HCT116 (cell line): ENCODE measurements at regions not wholly inside any gene's neighbourhood (a gene's known extent, or its start where the extent isn't known, plus 50 kb on each side); places are given as distances from the start of the nearest gene placed in this dataset.

Experiments
- ATAC-seq: fragments of 200-7000 bp; cut with Tn5 transposase; 2 replicates; pipeline ENCODE4 v1.9.1; 2020; ENCODE audit warnings: mild to moderate bottlenecking, moderate library complexity
- BruUV-seq: library from RNA; stranded (reverse); fragments of 400-500 nt; replicated peaks from 2 replicates; lab custom pipeline; 2021; lab: Mats Ljungman, UMichigan
- CTCF ChIA-PET: fragments of 300-600 bp; sonication (Branson Sonifier 250); formaldehyde crosslinking; loops from one replicate; lab custom pipeline; 2021; ENCODE audit warnings: antibody characterized with exemption; lab: Charles Lee
- POLR2A ChIA-PET: fragments of 300-600, 350-600 bp; sonication (Branson Sonifier 250); formaldehyde crosslinking; loops from one replicate; lab custom pipeline; 2021; ENCODE audit warnings: antibody characterized with exemption; lab: Charles Lee
- RAD21 ChIA-PET, 2 experiments: fragments of 300-600 bp; sonication (Branson Sonifier 250); formaldehyde crosslinking; loops; one replicate each; lab custom pipeline; 2023; ENCODE audit warnings: low total read pairs in 2 of 2; ENCODE audit not compliant: uncharacterized antibody in 2 of 2, unreplicated experiment in 2 of 2, low non-redundant PET in 1 of 2; lab: Charles Lee
- DNase-seq: peaks from one replicate; pipeline ENCODE4 v3.0.0-alpha.2; 2010; ENCODE audit warnings: low read depth, low spot score
- H2AFZ ChIP-seq: fragments of 200-600 bp; shearing (Covaris generic), sonication (generic); 2 replicates; pipeline ENCODE4 v1.6.1; 2017; ENCODE audit warnings: low read depth, mixed run types, mixed read lengths, antibody characterized with exemption, low read length; ENCODE audit not compliant: poor library complexity, severe bottlenecking
- H3K27ac ChIP-seq: 2 replicates; pipeline ENCODE4 v1.5.1; 2012; ENCODE audit warnings: low read depth, low read length
- H3K27me3 ChIP-seq: fragments of 200-600 bp; sonication (generic); 2 replicates; pipeline ENCODE4 v1.6.1; 2016; ENCODE audit warnings: mixed run types, low read length, mixed read lengths; ENCODE audit not compliant: insufficient read depth
- H3K36me3 ChIP-seq, 2 experiments: fragments of 200-500 bp in 1 of 2; fragments of 200-600 bp in 1 of 2; sonication (Bioruptor generic) in 1 of 2; sonication (generic) in 1 of 2; 2 replicates each; pipeline versions ENCODE4 v1.5.1 to v1.6.1; 2014 to 2016; ENCODE audit warnings: low read length in 2 of 2, inconsistent platforms in 1 of 2, mixed read lengths in 1 of 2, mixed run types in 1 of 2; ENCODE audit not compliant: insufficient read depth in 2 of 2, control insufficient read depth in 1 of 2
- H3K4me1 ChIP-seq, 2 experiments: fragments of 200-600 bp in 1 of 2; sonication (generic) in 1 of 2; 2 replicates each; pipeline versions ENCODE4 v1.5.1 to v1.6.1; 2012 to 2017; ENCODE audit warnings: low read length in 2 of 2, inconsistent platforms in 1 of 2, mild to moderate bottlenecking in 1 of 2, mixed read lengths in 1 of 2, mixed run types in 1 of 2, moderate library complexity in 1 of 2; ENCODE audit not compliant: insufficient read depth in 2 of 2, control insufficient read depth in 1 of 2
- H3K4me2 ChIP-seq: fragments of 200-600 bp; sonication (generic); 2 replicates; pipeline ENCODE4 v1.6.1; 2017; ENCODE audit warnings: mixed run types, low read length, mixed read lengths
- H3K4me3 ChIP-seq, 2 experiments: fragments of 200-600 bp in 1 of 2; sonication (generic) in 1 of 2; replicated peaks in 1 of 2; 2 replicates each; pipeline ENCODE4 v1.5.1; 2011 to 2016; ENCODE audit warnings: low read length in 2 of 2, control low read depth in 1 of 2, low read depth in 1 of 2, mild to moderate bottlenecking in 1 of 2, mixed read lengths in 1 of 2, mixed run types in 1 of 2
- H3K79me2 ChIP-seq: fragments of 200-600 bp; sonication (generic); 2 replicates; pipeline ENCODE4 v1.6.1; 2017; ENCODE audit warnings: mild to moderate bottlenecking, mixed run types, low read length, moderate library complexity, mixed read lengths; ENCODE audit not compliant: insufficient read depth
- H3K9ac ChIP-seq: fragments of 200-600 bp; sonication (generic); 2 replicates; pipeline ENCODE4 v1.6.1; 2016; ENCODE audit warnings: low read length, mixed read lengths
- H3K9me2 ChIP-seq: fragments of 200-600 bp; sonication (generic), shearing (Covaris generic); 2 replicates; pipeline ENCODE4 v1.6.1; 2017; ENCODE audit warnings: mixed run types, mild to moderate bottlenecking, moderate library complexity; ENCODE audit not compliant: insufficient read depth
- H3K9me3 ChIP-seq, 2 experiments: fragments of 200-500 bp in 1 of 2; fragments of 200-600 bp in 1 of 2; sonication (Bioruptor generic) in 1 of 2; sonication (generic) in 1 of 2; 2 replicates each; pipeline ENCODE4 v1.6.1; 2014 to 2017; ENCODE audit warnings: low read length in 2 of 2, mixed read lengths in 2 of 2, inconsistent platforms in 1 of 2, low read depth in 1 of 2, mild to moderate bottlenecking in 1 of 2, mixed run types in 1 of 2, moderate library complexity in 1 of 2; ENCODE audit not compliant: control insufficient read depth in 1 of 2, insufficient read depth in 1 of 2
- H4K20me1 ChIP-seq: fragments of 200-600 bp; sonication (generic), shearing (Covaris generic); 2 replicates; pipeline ENCODE4 v1.6.1; 2017; ENCODE audit warnings: mixed run types, mild to moderate bottlenecking, moderate library complexity; ENCODE audit not compliant: insufficient read depth
- CBX3 ChIP-seq: IDR thresholded peaks from 2 replicates; pipeline ENCODE4 v1.6.1; 2012; ENCODE audit warnings: low read depth
- EGR1 ChIP-seq: IDR thresholded peaks from 2 replicates; pipeline ENCODE4 v1.6.1; 2012; ENCODE audit warnings: low read depth
- ELF1 ChIP-seq: IDR thresholded peaks from 2 replicates; pipeline ENCODE4 v1.6.1; 2012; ENCODE audit warnings: low read depth, borderline replicate concordance
- EZH2phosphoT487 ChIP-seq: fragments of 200-600 bp; IDR thresholded peaks from 2 replicates; pipeline ENCODE4 v1.6.1; 2018; ENCODE audit warnings: antibody characterized with exemption, borderline replicate concordance
- JUND ChIP-seq: IDR thresholded peaks from 2 replicates; pipeline ENCODE4 v1.6.1; 2012
- RAD21 ChIP-seq: IDR thresholded peaks from 2 replicates; pipeline ENCODE4 v1.6.1; 2012; ENCODE audit warnings: low read depth, mild to moderate bottlenecking
- SIN3A ChIP-seq: IDR thresholded peaks from 2 replicates; pipeline ENCODE4 v1.6.1; 2012; ENCODE audit warnings: low read depth
- SP1 ChIP-seq: IDR thresholded peaks from 2 replicates; pipeline ENCODE4 v1.6.1; 2012; ENCODE audit warnings: low read depth
- ZFX ChIP-seq: fragments of 450-650 bp; IDR thresholded peaks from 2 replicates; pipeline ENCODE4 v1.6.1; 2017
- intact Hi-C: fragments of 100-400 bp; cut with micrococcal nuclease; formaldehyde crosslinking; loops from 2 replicates; pipeline ENCODE4 v1.10.0; 2022
- TF ChIP-seq, protein P1 (sequence below): IDR thresholded peaks from 2 replicates; pipeline ENCODE4 v1.6.1; 2011; ENCODE audit warnings: mild to moderate bottlenecking, low read length, moderate library complexity; ENCODE audit not compliant: insufficient replicate concordance; ENCODE audit errors: extremely low read depth
- TF ChIP-seq, protein P2 (sequence below): IDR thresholded peaks from 2 replicates; pipeline ENCODE4 v1.6.1; 2012; ENCODE audit warnings: low read depth
- TF ChIP-seq, protein P3 (sequence below): IDR thresholded peaks from 2 replicates; pipeline ENCODE4 v1.6.1; 2012
- TF ChIP-seq, protein P4 (sequence below): IDR thresholded peaks from 2 replicates; pipeline ENCODE4 v1.6.1; 2012

DNA sequence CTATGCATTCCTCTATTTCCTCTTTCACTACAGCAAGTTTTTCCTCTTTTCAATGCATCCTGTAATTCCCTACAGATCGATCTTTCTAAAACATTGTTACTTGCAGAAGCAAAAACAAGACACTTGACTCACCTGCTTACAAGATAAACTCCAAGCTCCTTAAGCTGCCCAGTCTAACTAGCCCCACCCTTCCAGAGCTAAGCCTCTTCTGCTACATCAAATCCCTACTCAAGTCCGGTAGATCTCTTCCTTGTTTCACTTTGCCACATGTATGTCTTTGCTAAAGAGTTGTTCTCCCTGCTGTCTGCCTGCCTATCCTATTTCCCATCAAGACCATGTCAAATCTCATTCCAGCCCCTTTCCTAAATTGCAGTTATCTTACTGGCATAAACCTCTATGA is 724.8 kb downstream of the C12orf50 start:
- H3K27ac ChIP-seq, result no peak overlapping the region
- no peaks in the 10 kb centered on the region for H3K9me3 ChIP-seq
- no peaks in the 10 kb centered on the region for H4K20me1 ChIP-seq
- no peaks in the 10 kb centered on the region for H3K9me2 ChIP-seq
- H3K4me2 ChIP-seq, result no peak overlapping the region
- CTCF ChIA-PET, result no interaction called here
- peak overlapping the region; percentile 43 for H2AFZ ChIP-seq
- no TSS peak for BruUV-seq
- no peaks in the 10 kb centered on the region for H3K27me3 ChIP-seq
- no peak for DNase-seq
- TF ChIP-seq, protein P1, sequence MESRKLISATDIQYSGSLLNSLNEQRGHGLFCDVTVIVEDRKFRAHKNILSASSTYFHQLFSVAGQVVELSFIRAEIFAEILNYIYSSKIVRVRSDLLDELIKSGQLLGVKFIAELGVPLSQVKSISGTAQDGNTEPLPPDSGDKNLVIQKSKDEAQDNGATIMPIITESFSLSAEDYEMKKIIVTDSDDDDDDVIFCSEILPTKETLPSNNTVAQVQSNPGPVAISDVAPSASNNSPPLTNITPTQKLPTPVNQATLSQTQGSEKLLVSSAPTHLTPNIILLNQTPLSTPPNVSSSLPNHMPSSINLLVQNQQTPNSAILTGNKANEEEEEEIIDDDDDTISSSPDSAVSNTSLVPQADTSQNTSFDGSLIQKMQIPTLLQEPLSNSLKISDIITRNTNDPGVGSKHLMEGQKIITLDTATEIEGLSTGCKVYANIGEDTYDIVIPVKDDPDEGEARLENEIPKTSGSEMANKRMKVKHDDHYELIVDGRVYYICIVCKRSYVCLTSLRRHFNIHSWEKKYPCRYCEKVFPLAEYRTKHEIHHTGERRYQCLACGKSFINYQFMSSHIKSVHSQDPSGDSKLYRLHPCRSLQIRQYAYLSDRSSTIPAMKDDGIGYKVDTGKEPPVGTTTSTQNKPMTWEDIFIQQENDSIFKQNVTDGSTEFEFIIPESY, result no peak
- no peak for TF ChIP-seq ELF1
- TF ChIP-seq CBX3, result no peak
- no peak for TF ChIP-seq SIN3A
- TF ChIP-seq, protein P2, sequence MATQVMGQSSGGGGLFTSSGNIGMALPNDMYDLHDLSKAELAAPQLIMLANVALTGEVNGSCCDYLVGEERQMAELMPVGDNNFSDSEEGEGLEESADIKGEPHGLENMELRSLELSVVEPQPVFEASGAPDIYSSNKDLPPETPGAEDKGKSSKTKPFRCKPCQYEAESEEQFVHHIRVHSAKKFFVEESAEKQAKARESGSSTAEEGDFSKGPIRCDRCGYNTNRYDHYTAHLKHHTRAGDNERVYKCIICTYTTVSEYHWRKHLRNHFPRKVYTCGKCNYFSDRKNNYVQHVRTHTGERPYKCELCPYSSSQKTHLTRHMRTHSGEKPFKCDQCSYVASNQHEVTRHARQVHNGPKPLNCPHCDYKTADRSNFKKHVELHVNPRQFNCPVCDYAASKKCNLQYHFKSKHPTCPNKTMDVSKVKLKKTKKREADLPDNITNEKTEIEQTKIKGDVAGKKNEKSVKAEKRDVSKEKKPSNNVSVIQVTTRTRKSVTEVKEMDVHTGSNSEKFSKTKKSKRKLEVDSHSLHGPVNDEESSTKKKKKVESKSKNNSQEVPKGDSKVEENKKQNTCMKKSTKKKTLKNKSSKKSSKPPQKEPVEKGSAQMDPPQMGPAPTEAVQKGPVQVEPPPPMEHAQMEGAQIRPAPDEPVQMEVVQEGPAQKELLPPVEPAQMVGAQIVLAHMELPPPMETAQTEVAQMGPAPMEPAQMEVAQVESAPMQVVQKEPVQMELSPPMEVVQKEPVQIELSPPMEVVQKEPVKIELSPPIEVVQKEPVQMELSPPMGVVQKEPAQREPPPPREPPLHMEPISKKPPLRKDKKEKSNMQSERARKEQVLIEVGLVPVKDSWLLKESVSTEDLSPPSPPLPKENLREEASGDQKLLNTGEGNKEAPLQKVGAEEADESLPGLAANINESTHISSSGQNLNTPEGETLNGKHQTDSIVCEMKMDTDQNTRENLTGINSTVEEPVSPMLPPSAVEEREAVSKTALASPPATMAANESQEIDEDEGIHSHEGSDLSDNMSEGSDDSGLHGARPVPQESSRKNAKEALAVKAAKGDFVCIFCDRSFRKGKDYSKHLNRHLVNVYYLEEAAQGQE, result no peak
- no peak for TF ChIP-seq JUND
- TF ChIP-seq RAD21, result no peak
- no peak for TF ChIP-seq ZFX
- TF ChIP-seq, protein P3, sequence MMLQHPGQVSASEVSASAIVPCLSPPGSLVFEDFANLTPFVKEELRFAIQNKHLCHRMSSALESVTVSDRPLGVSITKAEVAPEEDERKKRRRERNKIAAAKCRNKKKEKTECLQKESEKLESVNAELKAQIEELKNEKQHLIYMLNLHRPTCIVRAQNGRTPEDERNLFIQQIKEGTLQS, result no peak
- no peak for TF ChIP-seq SP1
- TF ChIP-seq EZH2phosphoT487, result no peak
- TF ChIP-seq, protein P4, sequence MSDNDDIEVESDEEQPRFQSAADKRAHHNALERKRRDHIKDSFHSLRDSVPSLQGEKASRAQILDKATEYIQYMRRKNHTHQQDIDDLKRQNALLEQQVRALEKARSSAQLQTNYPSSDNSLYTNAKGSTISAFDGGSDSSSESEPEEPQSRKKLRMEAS, result no peak
- no peak for TF ChIP-seq EGR1
- ATAC-seq, result no peak
- no peaks in the 10 kb centered on the region for H3K79me2 ChIP-seq
- H3K4me3 ChIP-seq, result no peak overlapping the region
- POLR2A ChIA-PET, result no interaction called here
- H3K4me1 ChIP-seq, result no peaks in the 10 kb centered on the region
- H3K36me3 ChIP-seq, result no peaks in the 10 kb centered on the region
- RAD21 ChIA-PET, result no interaction called here
- H3K9ac ChIP-seq, result no peak overlapping the region
- intact Hi-C loops, result no loop called here
